ENCODE measurements at regions not wholly inside any gene's neighbourhood (a gene's known extent, or its start where the extent isn't known, plus 50 kb on each side); places are given as distances from the start of the nearest gene placed in this dataset.

- TF ChIP-seq CTCF (IDR thresholded peaks at IDR 0.05) (no peak), POLR2A (IDR thresholded peaks at IDR 0.05) (no peak)
Measured at GRCh38 chr7:114279901-114280300, 134.7 kb upstream of the FOXP2 start.

Data from esophagus squamous epithelium (tissue), 4 donors.